ENCODE measurements at regions not wholly inside any gene's neighbourhood (a gene's known extent, or its start where the extent isn't known, plus 50 kb on each side); places are given as distances from the start of the nearest gene placed in this dataset.

GRCh38 chr2:15751477-15751876, 159.8 kb downstream of the DDX1 start:
- DNase-seq (ENCODE audit: low spot score) (no peak), ATAC-seq (no peak)
- H3K4me1 ChIP-seq (ENCODE audit: insufficient read depth), result peaks cover 15% of the 10 kb centered on the region
- TF ChIP-seq NANOG (IDR thresholded peaks at IDR 0.05; ENCODE audit: borderline replicate concordance) (no peak), ZNF114 (CRISPR knock-in tag; IDR thresholded peaks at IDR 0.05) (no peak), EZH2phosphoT487 (IDR thresholded peaks at IDR 0.05; ENCODE audit: unreplicated experiment) (no peak), REST (IDR thresholded peaks at IDR 0.05; ENCODE audit: unreplicated experiment) (no peak), JUNB (IDR thresholded peaks at IDR 0.05; ENCODE audit: unreplicated experiment) (no peak), ZNF331 (CRISPR knock-in tag; IDR thresholded peaks at IDR 0.05; ENCODE audit: low read depth) (no peak), STAT1 (IDR thresholded peaks at IDR 0.05; ENCODE audit: unreplicated experiment) (no peak), EZH2 (IDR thresholded peaks at IDR 0.05; ENCODE audit: low read depth, unreplicated experiment) (no peak), ZNF462 (CRISPR knock-in tag; IDR thresholded peaks at IDR 0.05) (no peak), CTCF (conservative IDR thresholded peaks at IDR 0.05; ENCODE audit: low read depth in 2 of 2) (no peak), ETS1 (IDR thresholded peaks at IDR 0.05) (no peak), CREB1 (CRISPR knock-in tag; IDR thresholded peaks at IDR 0.05; ENCODE audit: low read depth) (no peak)
- H3K4me3 Mint-ChIP-seq, result no peak overlapping the region
- H3K4me3 ChIP-seq, result no peak overlapping the region
- H3K27ac ChIP-seq (ENCODE audit: low read depth), result no peak overlapping the region
- H3K36me3 ChIP-seq (ENCODE audit: insufficient read depth), result no peaks in the 10 kb centered on the region
- 0 out of 3 replicates have a peak, but pooled peaks cover 2% of the 10 kb centered on the region for H3K36me3 Mint-ChIP-seq (ENCODE audit: low read depth)
- no peaks in the 10 kb centered on the region for H3F3A ChIP-seq (replicated peaks; ENCODE audit: low read depth)
- H2AFZ ChIP-seq, result no peak overlapping the region; the same call in 1 of the 2 replicates
- H3K27me3 Mint-ChIP-seq (ENCODE audit: insufficient read depth, low read depth, poor library complexity), result peaks cover 7% of the 10 kb centered on the region
- peaks cover 3% of the 10 kb centered on the region; the same call in 2 of the 3 replicates for H3K9me3 Mint-ChIP-seq
- no peak overlapping the region for H3K27ac Mint-ChIP-seq
- H4K20me1 ChIP-seq (replicated peaks; ENCODE audit: insufficient read depth), result no peaks in the 10 kb centered on the region
- H3K79me2 ChIP-seq (replicated peaks; ENCODE audit: insufficient read depth), result no peaks in the 10 kb centered on the region
- no peaks in the 10 kb centered on the region for H3K27me3 ChIP-seq (ENCODE audit: insufficient read depth)
- no peaks in the 10 kb centered on the region for H3K9me2 ChIP-seq (ENCODE audit: insufficient read depth)
- H3K4me1 Mint-ChIP-seq, result peaks cover 15% of the 10 kb centered on the region
- no peak overlapping the region for H3K4me2 ChIP-seq

Measured in GM23338 (cell line).